ENCODE measurements at regions not wholly inside any gene's neighbourhood (a gene's known extent, or its start where the extent isn't known, plus 50 kb on each side); places are given as distances from the start of the nearest gene placed in this dataset.

GRCh38 chr4:43380093-43380492 is 487.6 kb downstream of the GRXCR1 start:
- DNase-seq (ENCODE audit: insufficient read length, low spot score), result no peak
- no peak for FAIRE-seq
- TF ChIP-seq POLR2A (IDR thresholded peaks at IDR 0.05; ENCODE audit: low read depth, low read length), result no peak

GRCh38 chr4:43391069-43391468 is 498.6 kb downstream of the GRXCR1 start:
- FAIRE-seq (no peak), DNase-seq (ENCODE audit: insufficient read length, low spot score) (no peak)
- TF ChIP-seq POLR2A (IDR thresholded peaks at IDR 0.05; ENCODE audit: low read depth, low read length), result no peak

- DNase-seq (ENCODE audit: insufficient read length, low spot score) (no peak), FAIRE-seq (no peak)
- no peak for TF ChIP-seq POLR2A (IDR thresholded peaks at IDR 0.05; ENCODE audit: low read depth, low read length)
Measured at GRCh38 chr4:43394976-43395375, 502.5 kb downstream of the GRXCR1 start.

- DNase-seq (ENCODE audit: insufficient read length, low spot score) (no peak), FAIRE-seq (no peak)
- no peak for TF ChIP-seq POLR2A (IDR thresholded peaks at IDR 0.05; ENCODE audit: low read depth, low read length)
Measured at GRCh38 chr4:43399726-43400125, 507.2 kb downstream of the GRXCR1 start.

GRCh38 chr4:43402393-43402792 is 509.9 kb downstream of the GRXCR1 start:
- no peak for FAIRE-seq
- TF ChIP-seq POLR2A (IDR thresholded peaks at IDR 0.05; ENCODE audit: low read depth, low read length), result no peak
- DNase-seq (ENCODE audit: insufficient read length, low spot score), result no peak

- no peak for FAIRE-seq
- no peak for TF ChIP-seq POLR2A (IDR thresholded peaks at IDR 0.05; ENCODE audit: low read depth, low read length)
- DNase-seq (ENCODE audit: insufficient read length, low spot score), result no peak
Measured at GRCh38 chr4:43410636-43411035, 518.1 kb downstream of the GRXCR1 start.

- DNase-seq (ENCODE audit: insufficient read length, low spot score) (no peak), FAIRE-seq (no peak)
- no peak for TF ChIP-seq POLR2A (IDR thresholded peaks at IDR 0.05; ENCODE audit: low read depth, low read length)
Measured at GRCh38 chr4:43411226-43411625, 518.7 kb downstream of the GRXCR1 start.

GRCh38 chr4:43423276-43423675 is 530.8 kb downstream of the GRXCR1 start:
- FAIRE-seq, result no peak
- no peak for DNase-seq (ENCODE audit: insufficient read length, low spot score)
- no peak for TF ChIP-seq POLR2A (IDR thresholded peaks at IDR 0.05; ENCODE audit: low read depth, low read length)

GRCh38 chr4:43425206-43425605 is 532.7 kb downstream of the GRXCR1 start:
- TF ChIP-seq POLR2A (IDR thresholded peaks at IDR 0.05; ENCODE audit: low read depth, low read length), result no peak
- no peak for FAIRE-seq
- no peak for DNase-seq (ENCODE audit: insufficient read length, low spot score)

GRCh38 chr4:43435291-43435690 is 542.8 kb downstream of the GRXCR1 start:
- FAIRE-seq (no peak), DNase-seq (ENCODE audit: insufficient read length, low spot score) (no peak)
- TF ChIP-seq POLR2A (IDR thresholded peaks at IDR 0.05; ENCODE audit: low read depth, low read length), result no peak

GRCh38 chr4:43452948-43453347 is 560.4 kb downstream of the GRXCR1 start:
- no peak for FAIRE-seq
- TF ChIP-seq POLR2A (IDR thresholded peaks at IDR 0.05; ENCODE audit: low read depth, low read length), result no peak

GRCh38 chr4:43456383-43456782 is 563.9 kb downstream of the GRXCR1 start:
- FAIRE-seq (no peak), DNase-seq (ENCODE audit: insufficient read length, low spot score) (no peak)
- no peak for TF ChIP-seq POLR2A (IDR thresholded peaks at IDR 0.05; ENCODE audit: low read depth, low read length)

More at GRCh38 chr4:43452948-43453347, 560.4 kb downstream of the GRXCR1 start:
- no peak for DNase-seq (ENCODE audit: insufficient read length, low spot score)

GRCh38 chr4:43457866-43458265 is 565.4 kb downstream of the GRXCR1 start:
- no peak for FAIRE-seq
- DNase-seq (ENCODE audit: insufficient read length, low spot score), result no peak
- no peak for TF ChIP-seq POLR2A (IDR thresholded peaks at IDR 0.05; ENCODE audit: low read depth, low read length)

- no peak for TF ChIP-seq POLR2A (IDR thresholded peaks at IDR 0.05; ENCODE audit: low read depth, low read length)
- no peak for DNase-seq (ENCODE audit: insufficient read length, low spot score)
- FAIRE-seq, result no peak
Measured at GRCh38 chr4:43458293-43458692, 565.8 kb downstream of the GRXCR1 start.

- TF ChIP-seq POLR2A (IDR thresholded peaks at IDR 0.05; ENCODE audit: low read depth, low read length), result no peak
- no peak for FAIRE-seq
- DNase-seq (ENCODE audit: insufficient read length, low spot score), result no peak
Measured at GRCh38 chr4:43471950-43472349, 579.4 kb downstream of the GRXCR1 start.

GRCh38 chr4:43481526-43481925 is 589.0 kb downstream of the GRXCR1 start:
- FAIRE-seq (no peak), DNase-seq (ENCODE audit: insufficient read length, low spot score) (no peak)
- no peak for TF ChIP-seq POLR2A (IDR thresholded peaks at IDR 0.05; ENCODE audit: low read depth, low read length)
